Spleen (tissue), 7 donors: ENCODE measurements at regions not wholly inside any gene's neighbourhood (a gene's known extent, or its start where the extent isn't known, plus 50 kb on each side); places are given as distances from the start of the nearest gene placed in this dataset.

Experiments
- POLR2A ChIP-seq, 3 donors: fragments of 450-650 bp; IDR thresholded peaks; one replicate each; pipeline ENCODE4 v1.5.1; 2017; ENCODE audit warnings: antibody characterized with exemption in 3 of 3, mild to moderate bottlenecking in 1 of 3
- POLR2AphosphoS5 ChIP-seq, 3 donors: sonication (generic); formaldehyde crosslinking; IDR thresholded peaks; one replicate each; pipeline ENCODE4 v1.5.1; 2017; ENCODE audit warnings: antibody characterized with exemption in 3 of 3
- TF ChIP-seq, protein P1 (sequence below), 11 experiments: fragments of 200-600 bp in 7 of 11; fragments of 450-650 bp in 4 of 11; sonication (generic) in 4 of 11; IDR thresholded peaks in 8 of 11; conservative IDR thresholded peaks in 3 of 11; 1 replicate in 7 of 11; 2 replicates in 4 of 11; pipeline versions ENCODE4 v1.4.0 to v1.8.0; 2016 to 2021; ENCODE audit warnings: antibody characterized with exemption in 11 of 11, inconsistent platforms in 4 of 11, mild to moderate bottlenecking in 1 of 11
- donor health status: DM: no; HTN: no; CAD: no; lungs with moderate emphysema.
- donor health status: DM: no; HTN: no; CAD: no.
- donor health status: DM: no; HTN: no; CAD: no.

DNA sequence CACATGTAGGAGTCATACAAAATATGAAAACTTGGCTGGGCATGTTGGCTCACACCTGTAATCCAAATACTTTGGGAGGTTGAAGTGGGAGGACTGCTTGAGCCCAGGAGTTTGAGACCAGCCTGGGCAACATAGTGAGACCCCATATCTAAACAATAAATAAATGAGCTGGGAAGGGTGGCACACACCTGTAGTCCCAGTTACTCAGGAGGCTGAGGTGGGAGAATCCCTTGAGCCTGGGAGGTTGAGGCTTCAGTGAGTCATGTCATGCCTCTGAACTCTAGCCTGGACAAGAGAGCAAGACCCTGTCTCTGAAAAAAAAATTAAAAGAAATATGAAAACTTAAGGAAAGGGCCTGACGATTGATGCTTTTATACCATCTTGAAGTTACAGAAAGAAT, 112.4 kb upstream of the RAI14 start:
- TF ChIP-seq, protein P1, sequence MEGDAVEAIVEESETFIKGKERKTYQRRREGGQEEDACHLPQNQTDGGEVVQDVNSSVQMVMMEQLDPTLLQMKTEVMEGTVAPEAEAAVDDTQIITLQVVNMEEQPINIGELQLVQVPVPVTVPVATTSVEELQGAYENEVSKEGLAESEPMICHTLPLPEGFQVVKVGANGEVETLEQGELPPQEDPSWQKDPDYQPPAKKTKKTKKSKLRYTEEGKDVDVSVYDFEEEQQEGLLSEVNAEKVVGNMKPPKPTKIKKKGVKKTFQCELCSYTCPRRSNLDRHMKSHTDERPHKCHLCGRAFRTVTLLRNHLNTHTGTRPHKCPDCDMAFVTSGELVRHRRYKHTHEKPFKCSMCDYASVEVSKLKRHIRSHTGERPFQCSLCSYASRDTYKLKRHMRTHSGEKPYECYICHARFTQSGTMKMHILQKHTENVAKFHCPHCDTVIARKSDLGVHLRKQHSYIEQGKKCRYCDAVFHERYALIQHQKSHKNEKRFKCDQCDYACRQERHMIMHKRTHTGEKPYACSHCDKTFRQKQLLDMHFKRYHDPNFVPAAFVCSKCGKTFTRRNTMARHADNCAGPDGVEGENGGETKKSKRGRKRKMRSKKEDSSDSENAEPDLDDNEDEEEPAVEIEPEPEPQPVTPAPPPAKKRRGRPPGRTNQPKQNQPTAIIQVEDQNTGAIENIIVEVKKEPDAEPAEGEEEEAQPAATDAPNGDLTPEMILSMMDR (IDR thresholded peaks at IDR 0.05 in 8 of 11, conservative IDR thresholded peaks at IDR 0.05 in 3 of 11): no peak
- TF ChIP-seq POLR2A (IDR thresholded peaks at IDR 0.05): no peak
- no peak for TF ChIP-seq POLR2AphosphoS5 (IDR thresholded peaks at IDR 0.05)
